IMR-90 (cell line): ENCODE measurements at regions not wholly inside any gene's neighbourhood (a gene's known extent, or its start where the extent isn't known, plus 50 kb on each side); places are given as distances from the start of the nearest gene placed in this dataset.

Experiments
- ATAC-seq: fragments of 200-7000 bp; cut with Tn5 transposase; 2 replicates; pipeline ENCODE4 v1.9.1; 2020; ENCODE audit warnings: low read depth, mild to moderate bottlenecking, moderate library complexity
- BruUV-seq: library from RNA; stranded (reverse); fragments of 400-500 nt; replicated peaks from 2 replicates; lab custom pipeline; 2021; lab: Mats Ljungman, UMichigan
- CTCF ChIA-PET: fragments of 300-600 bp; formaldehyde crosslinking; extraction: SDS; loops from one replicate; lab custom pipeline; 2021; ENCODE audit warnings: antibody characterized with exemption; lab: Yijun Ruan, JAX
- POLR2A ChIA-PET: fragments of 300-600 bp; sonication (Branson Sonifier 250); formaldehyde crosslinking; loops from one replicate; lab custom pipeline; 2022; ENCODE audit warnings: antibody characterized with exemption; ENCODE audit not compliant: unreplicated experiment; lab: Charles Lee
- DNase-seq: peaks from one replicate; pipeline ENCODE4 v3.0.0; 2013
- H2AFZ ChIP-seq: replicated peaks from 2 replicates; pipeline ENCODE3; 2013; ENCODE audit warnings: low read length, mild to moderate bottlenecking; ENCODE audit not compliant: poor library complexity
- H2AK5ac ChIP-seq: 2 replicates; pipeline ENCODE4 v1.6.1; 2013; ENCODE audit warnings: low read depth, low read length, inconsistent platforms
- H2AK9ac ChIP-seq: replicated peaks from 2 replicates; pipeline ENCODE3; 2013; ENCODE audit warnings: mild to moderate bottlenecking, low read depth, low read length, moderate library complexity; ENCODE audit not compliant: poor library complexity
- H2BK120ac ChIP-seq: 2 replicates; pipeline ENCODE4 v1.6.1; 2013; ENCODE audit warnings: low read depth, low read length, inconsistent platforms
- H2BK15ac ChIP-seq: 3 replicates; pipeline ENCODE4 v1.6.1; 2013; ENCODE audit warnings: low read depth, low read length, inconsistent platforms
- H2BK20ac ChIP-seq: 2 replicates; pipeline ENCODE4 v1.6.1; 2013; ENCODE audit warnings: low read depth, mild to moderate bottlenecking, inconsistent platforms, low read length, moderate library complexity
- H2BK5ac ChIP-seq: 2 replicates; pipeline ENCODE4 v1.6.1; 2013; ENCODE audit warnings: mild to moderate bottlenecking, low read depth, low read length, inconsistent platforms; ENCODE audit not compliant: poor library complexity, severe bottlenecking
- H3K14ac ChIP-seq: replicated peaks from 2 replicates; pipeline ENCODE4 v1.6.1; 2013; ENCODE audit warnings: low read depth, low read length, inconsistent platforms
- H3K18ac ChIP-seq: 2 replicates; pipeline ENCODE4 v1.6.1; 2013; ENCODE audit warnings: low read depth, low read length, control low read depth
- H3K23ac ChIP-seq: 2 replicates; pipeline ENCODE4 v1.6.1; 2013; ENCODE audit warnings: low read depth, low read length, inconsistent platforms
- H3K27ac ChIP-seq: 2 replicates; pipeline ENCODE4 v1.5.1; 2013; ENCODE audit warnings: mild to moderate bottlenecking, control low read depth, low read length; ENCODE audit not compliant: insufficient read depth
- H3K27me3 ChIP-seq: 2 replicates; pipeline ENCODE4 v1.6.1; 2013; ENCODE audit warnings: low read length; ENCODE audit not compliant: control insufficient read depth, insufficient read depth
- H3K36me3 ChIP-seq: 2 replicates; pipeline ENCODE4 v1.6.1; 2013; ENCODE audit warnings: low read length, mixed read lengths; ENCODE audit not compliant: control insufficient read depth, insufficient read depth
- H3K4ac ChIP-seq: 2 replicates; pipeline ENCODE4 v1.6.1; 2013; ENCODE audit warnings: low read depth, low read length, inconsistent platforms
- H3K4me1 ChIP-seq: 2 replicates; pipeline ENCODE4 v1.6.1; 2013; ENCODE audit warnings: low read length, mixed read lengths; ENCODE audit not compliant: control insufficient read depth, insufficient read depth
- H3K4me2 ChIP-seq: 2 replicates; pipeline ENCODE4 v1.6.1; 2013; ENCODE audit warnings: low read depth, mild to moderate bottlenecking, control low read depth, low read length, moderate library complexity
- H3K4me3 ChIP-seq: 2 replicates; pipeline ENCODE4 v1.5.1; 2013; ENCODE audit warnings: low read depth, mild to moderate bottlenecking, control low read depth, low read length, moderate library complexity; ENCODE audit not compliant: insufficient read depth
- H3K56ac ChIP-seq: 2 replicates; pipeline ENCODE4 v1.6.1; 2013; ENCODE audit warnings: low read length, inconsistent platforms; ENCODE audit not compliant: insufficient read depth; ENCODE audit errors: extremely low read depth
- H3K79me1 ChIP-seq, 2 experiments: 2 replicates each; pipeline ENCODE4 v1.6.1; 2013; ENCODE audit warnings: low read length in 2 of 2, inconsistent platforms in 1 of 2, low read depth in 1 of 2
- H3K9ac ChIP-seq: 2 replicates; pipeline ENCODE4 v1.6.1; 2013; ENCODE audit warnings: low read depth, low read length, control low read depth
- H3K9me1 ChIP-seq: 2 replicates; pipeline ENCODE4 v1.6.1; 2013; ENCODE audit warnings: low read length, inconsistent platforms; ENCODE audit not compliant: insufficient read depth
- H3K9me3 ChIP-seq: 2 replicates; pipeline ENCODE4 v1.6.1; 2013; ENCODE audit warnings: low read length; ENCODE audit not compliant: control insufficient read depth, insufficient read depth
- H4K20me1 ChIP-seq: 2 replicates; pipeline ENCODE4 v1.6.1; 2013; ENCODE audit warnings: low read length, inconsistent platforms; ENCODE audit not compliant: insufficient read depth
- H4K5ac ChIP-seq: 2 replicates; pipeline ENCODE4 v1.6.1; 2013; ENCODE audit warnings: mild to moderate bottlenecking, low read depth, low read length, control low read depth
- H4K8ac ChIP-seq, 2 experiments: 2 replicates each; pipeline ENCODE4 v1.6.1; 2013; ENCODE audit warnings: low read depth in 2 of 2, low read length in 2 of 2, control low read depth in 1 of 2, inconsistent platforms in 1 of 2
- H4K91ac ChIP-seq: 2 replicates; pipeline ENCODE4 v1.6.1; 2013; ENCODE audit warnings: low read depth, low read length, inconsistent platforms; ENCODE audit not compliant: insufficient read depth
- CTCF ChIP-seq: conservative IDR thresholded peaks from 2 replicates; pipeline ENCODE4 v1.5.1; 2012; ENCODE audit warnings: mild to moderate bottlenecking, low read depth, low read length, improper control_type of control experiment
- ELK1 ChIP-seq: fragments of 150-350 bp; IDR thresholded peaks from 2 replicates; pipeline ENCODE4 v1.6.1; 2016; ENCODE audit warnings: low read depth, mild to moderate bottlenecking, low read length, moderate library complexity, borderline replicate concordance
- RCOR1 ChIP-seq: IDR thresholded peaks from 2 replicates; pipeline ENCODE4 v1.6.1; 2012; ENCODE audit warnings: mild to moderate bottlenecking, low read length, improper control_type of control experiment; ENCODE audit not compliant: insufficient replicate concordance
- RFX5 ChIP-seq: IDR thresholded peaks from 2 replicates; pipeline ENCODE4 v1.8.0; 2012; ENCODE audit warnings: low read depth, mild to moderate bottlenecking, low read length, moderate library complexity
- WGBS, 2 experiments: methylation state at CpG; one replicate each; pipeline versions ENCODE4 v1.1.5 to v1.1.7; 2013; ENCODE audit warnings: missing lambda C conversion rate in 2 of 2; ENCODE audit not compliant: insufficient read length in 1 of 2; ENCODE audit errors: extremely low coverage in 2 of 2; 5-methylcytosine and 5-hydroxymethylcytosine counted together
- dilution Hi-C: fragments of 300-500 bp; cut with HindIII; formaldehyde crosslinking; loops from one replicate; pipeline ENCODE4 v1.14.3; 2018; ENCODE audit warnings: low sequenced_read_pairs; ENCODE audit not compliant: unreplicated experiment
- in situ Hi-C: fragments of 300-500 bp; cut with MboI; formaldehyde crosslinking; loops from 3 replicates; pipeline ENCODE4 v1.14.3; 2019; ENCODE audit warnings: low sequenced_read_pairs, inconsistent platforms, mixed read lengths
- intact Hi-C: fragments of 100-400 bp; cut with micrococcal nuclease; formaldehyde crosslinking; loops from 2 replicates; pipeline ENCODE4 v1.10.0; 2022

- H2AK5ac ChIP-seq, result no peak overlapping the region
- H2AFZ ChIP-seq, result no peak overlapping the region
- no peaks in the 10 kb centered on the region for H3K36me3 ChIP-seq
- H4K91ac ChIP-seq, result no peak overlapping the region
- H3K79me1 ChIP-seq, result no peaks in the 10 kb centered on the region
- no peak overlapping the region for H3K4ac ChIP-seq
- no peak overlapping the region for H2BK15ac ChIP-seq
- no peak overlapping the region for H4K5ac ChIP-seq
- H3K9me1 ChIP-seq, result no peaks in the 10 kb centered on the region
- peaks cover 2% of the 10 kb centered on the region; the same call in 1 of the 2 replicates for H3K9me3 ChIP-seq
- no peak overlapping the region for H3K4me2 ChIP-seq
- ATAC-seq, result no peak
- no peak overlapping the region for H2BK20ac ChIP-seq
- no peak overlapping the region for H3K18ac ChIP-seq
- DNase-seq, result no peak
- TF ChIP-seq ELK1 (no peak), RCOR1 (no peak), CTCF (no peak), RFX5 (no peak)
- WGBS, 2 experiments, result no CpG with 5 or more reads among the region's 2 CpGs
- CTCF ChIA-PET, result no interaction called here
- no peak overlapping the region for H3K14ac ChIP-seq
- H3K23ac ChIP-seq, result no peak overlapping the region
- POLR2A ChIA-PET, result no interaction called here
- H3K27me3 ChIP-seq, result no peaks in the 10 kb centered on the region
- no peak overlapping the region for H3K9ac ChIP-seq
- intact Hi-C loops (no loop called here), in situ Hi-C loops (no loop called here), dilution Hi-C loops (no loop called here)
- no peak overlapping the region for H3K56ac ChIP-seq
- H3K4me1 ChIP-seq, result no peaks in the 10 kb centered on the region
- no peaks in the 10 kb centered on the region for H4K20me1 ChIP-seq
- H3K27ac ChIP-seq, result no peak overlapping the region
- H4K8ac ChIP-seq, result no peak overlapping the region
- no peak overlapping the region for H2BK5ac ChIP-seq
- BruUV-seq, result no TSS peak
- no peak overlapping the region for H2AK9ac ChIP-seq
- no peak overlapping the region for H2BK120ac ChIP-seq
- H3K4me3 ChIP-seq, result no peak overlapping the region
Observed at GRCh38 chr13:61040181-61040580, 375.5 kb downstream of the PCDH20 start.
